ENCODE measurements at regions not wholly inside any gene's neighbourhood (a gene's known extent, or its start where the extent isn't known, plus 50 kb on each side); places are given as distances from the start of the nearest gene placed in this dataset.
"Not testable (repeated sequence)": the region's sequence is repeated elsewhere in the genome, so short reads cannot be mapped to it uniquely, and the experiment has no call there.

DNA sequence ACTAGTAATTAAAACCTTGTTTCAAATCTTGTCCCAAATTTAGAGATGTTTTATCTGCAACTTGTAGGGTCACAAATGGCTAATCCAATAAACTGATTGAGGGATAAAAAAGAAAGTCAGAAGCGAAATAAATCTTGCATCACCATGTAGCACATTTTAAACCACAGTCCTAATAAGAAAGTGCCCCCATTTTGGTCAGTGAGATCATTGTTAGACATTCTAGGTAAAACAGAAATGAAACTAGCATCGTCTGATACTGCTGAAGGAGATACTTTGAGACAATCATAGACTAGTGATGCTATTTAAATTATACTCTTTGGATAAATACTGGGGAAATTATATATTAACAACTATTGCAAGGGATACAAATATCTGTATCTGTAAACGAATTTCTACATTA is 247.9 kb downstream of the AMY1C start:
- POLR2A ChIA-PET: no interaction called here
- H3K4me3 ChIP-seq (ENCODE audit: control insufficient read depth in 1 of 7, extremely low read depth in 1 of 7, insufficient read depth in 4 of 7, low read depth in 2 of 7, low read length in 6 of 7): no peak overlapping the region
- H3K27me3 ChIP-seq (replicated peaks in 2 of 5; ENCODE audit: control insufficient read depth in 4 of 5, insufficient read depth in 5 of 5, low read length in 4 of 5): no peaks in the 10 kb centered on the region
- CTCF ChIA-PET: interaction anchor here (1.5 kb wide), 1 partner anchor 134 kb away, joined by 3 read pairs; no protein-coding TSS in a partner anchor
- H3K4me1 ChIP-seq (ENCODE audit: control extremely low read depth in 1 of 4, control insufficient read depth in 4 of 4, insufficient read depth in 4 of 4, low read length in 3 of 4): no peaks in the 10 kb centered on the region
- H3K36me3 ChIP-seq (ENCODE audit: control insufficient read depth in 4 of 4, insufficient read depth in 4 of 4, low read length in 3 of 4): no peaks in the 10 kb centered on the region
- WGBS (ENCODE audit: insufficient coverage): no CpG with 5 or more reads among the region's 3 CpGs
- no peaks in the 10 kb centered on the region for H3K9me3 ChIP-seq (ENCODE audit: control extremely low read depth in 1 of 5, control insufficient read depth in 4 of 5, insufficient read depth in 2 of 5, low read depth in 1 of 5, low read length in 4 of 5)
- DNase-seq: no peak
- H3K27ac ChIP-seq (ENCODE audit: insufficient read depth in 1 of 2, low read depth in 1 of 2, low read length in 2 of 2, poor library complexity in 1 of 2, severe bottlenecking in 2 of 2): no peak overlapping the region

DNA sequence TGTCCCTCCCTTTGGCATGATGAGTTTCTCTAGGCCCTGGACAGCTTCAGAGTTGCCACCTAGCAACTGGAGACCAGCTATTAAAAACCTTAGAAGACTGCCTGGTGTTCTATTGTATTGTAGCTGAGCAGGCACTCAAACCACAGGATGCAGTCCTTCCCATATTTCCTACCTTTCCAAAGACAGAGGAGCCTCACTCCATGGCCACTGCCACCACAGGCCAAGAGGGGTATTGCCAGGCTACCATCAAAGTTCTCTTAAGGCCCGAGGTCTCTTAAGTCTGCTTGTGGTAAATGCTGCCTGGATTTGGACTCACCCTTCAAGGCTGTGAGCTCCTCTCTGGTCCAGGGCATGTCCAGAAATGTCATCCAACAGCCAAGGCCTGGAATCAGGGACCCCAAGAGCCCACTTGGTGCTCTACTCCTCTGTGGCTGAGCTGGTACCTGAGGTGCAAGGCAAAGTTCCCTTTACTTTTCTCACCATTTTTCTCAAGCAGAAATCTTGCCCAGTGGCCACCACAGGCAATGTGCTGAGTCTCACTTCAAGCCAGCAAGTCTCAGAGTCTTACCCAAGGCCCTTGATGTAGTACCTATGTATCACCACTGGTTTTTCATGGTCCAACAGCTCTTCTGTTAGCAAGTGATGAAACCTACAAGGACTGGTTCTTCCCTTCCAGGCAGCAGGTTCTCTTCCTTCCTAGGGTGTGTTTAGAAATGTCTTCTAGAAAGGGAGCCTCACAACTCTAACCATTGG is 269.4 kb downstream of the AMY1C start:
- Histone ChIP-seq H3K27me3 (replicated peaks in 2 of 5; ENCODE audit: control insufficient read depth in 4 of 5, insufficient read depth in 5 of 5, low read length in 4 of 5) (no peaks in the 10 kb centered on the region), H3K36me3 (ENCODE audit: control insufficient read depth in 4 of 4, insufficient read depth in 4 of 4, low read length in 3 of 4) (no peaks in the 10 kb centered on the region), H3K4me3 (ENCODE audit: control insufficient read depth in 1 of 7, extremely low read depth in 1 of 7, insufficient read depth in 4 of 7, low read depth in 2 of 7, low read length in 6 of 7) (no peak overlapping the region), H3K4me1 (ENCODE audit: control extremely low read depth in 1 of 4, control insufficient read depth in 4 of 4, insufficient read depth in 4 of 4, low read length in 3 of 4) (no peaks in the 10 kb centered on the region), H3K27ac (ENCODE audit: insufficient read depth in 1 of 2, low read depth in 1 of 2, low read length in 2 of 2, poor library complexity in 1 of 2, severe bottlenecking in 2 of 2) (no peak overlapping the region), H3K9me3 (ENCODE audit: control extremely low read depth in 1 of 5, control insufficient read depth in 4 of 5, insufficient read depth in 2 of 5, low read depth in 1 of 5, low read length in 4 of 5) (peaks cover 0 to 2% (median 0%) of the 10 kb centered on the region in 5 experiments)
- 100% methylated on average over 1 of the region's 1 CpG for whole genome bisulfite sequencing (ENCODE audit: insufficient coverage)
- no peak for DNase-seq
- POLR2A ChIA-PET: no interaction called here
- CTCF ChIA-PET: no interaction called here

DNA sequence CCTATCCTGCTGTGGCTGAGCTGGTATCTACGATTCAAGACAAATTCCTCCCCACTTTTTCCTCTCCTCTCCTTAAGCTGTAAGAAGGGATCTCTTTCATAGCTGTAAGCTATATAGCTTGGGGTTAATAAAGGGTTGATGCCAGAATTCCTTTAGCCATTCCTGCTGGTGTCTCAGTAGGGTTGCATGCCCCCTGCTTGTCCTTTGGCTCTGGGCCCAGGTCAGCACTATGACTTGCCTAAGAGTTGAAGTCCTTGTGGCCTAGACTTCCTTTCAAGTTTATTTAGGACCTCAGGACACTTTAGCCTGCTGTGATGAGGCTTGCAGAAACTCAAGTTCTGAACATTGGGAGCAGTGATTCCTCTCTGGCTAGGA is 270.0 kb downstream of the AMY1C start:
- Histone ChIP-seq H3K4me3 (ENCODE audit: control insufficient read depth in 1 of 7, extremely low read depth in 1 of 7, insufficient read depth in 4 of 7, low read depth in 2 of 7, low read length in 6 of 7) (no peak overlapping the region), H3K27ac (ENCODE audit: insufficient read depth in 1 of 2, low read depth in 1 of 2, low read length in 2 of 2, poor library complexity in 1 of 2, severe bottlenecking in 2 of 2) (no peak overlapping the region), H3K4me1 (ENCODE audit: control extremely low read depth in 1 of 4, control insufficient read depth in 4 of 4, insufficient read depth in 4 of 4, low read length in 3 of 4) (no peaks in the 10 kb centered on the region), H3K27me3 (replicated peaks in 2 of 5; ENCODE audit: control insufficient read depth in 4 of 5, insufficient read depth in 5 of 5, low read length in 4 of 5) (no peaks in the 10 kb centered on the region), H3K36me3 (ENCODE audit: control insufficient read depth in 4 of 4, insufficient read depth in 4 of 4, low read length in 3 of 4) (no peaks in the 10 kb centered on the region), H3K9me3 (ENCODE audit: control extremely low read depth in 1 of 5, control insufficient read depth in 4 of 5, insufficient read depth in 2 of 5, low read depth in 1 of 5, low read length in 4 of 5) (peaks cover 0 to 2% (median 0%) of the 10 kb centered on the region in 5 experiments)
- DNase-seq: no peak
- ChIA-PET POLR2A (no interaction called here), CTCF (no interaction called here)
- WGBS (ENCODE audit: insufficient coverage): no CpG with 5 or more reads among the region's 1 CpG

DNA sequence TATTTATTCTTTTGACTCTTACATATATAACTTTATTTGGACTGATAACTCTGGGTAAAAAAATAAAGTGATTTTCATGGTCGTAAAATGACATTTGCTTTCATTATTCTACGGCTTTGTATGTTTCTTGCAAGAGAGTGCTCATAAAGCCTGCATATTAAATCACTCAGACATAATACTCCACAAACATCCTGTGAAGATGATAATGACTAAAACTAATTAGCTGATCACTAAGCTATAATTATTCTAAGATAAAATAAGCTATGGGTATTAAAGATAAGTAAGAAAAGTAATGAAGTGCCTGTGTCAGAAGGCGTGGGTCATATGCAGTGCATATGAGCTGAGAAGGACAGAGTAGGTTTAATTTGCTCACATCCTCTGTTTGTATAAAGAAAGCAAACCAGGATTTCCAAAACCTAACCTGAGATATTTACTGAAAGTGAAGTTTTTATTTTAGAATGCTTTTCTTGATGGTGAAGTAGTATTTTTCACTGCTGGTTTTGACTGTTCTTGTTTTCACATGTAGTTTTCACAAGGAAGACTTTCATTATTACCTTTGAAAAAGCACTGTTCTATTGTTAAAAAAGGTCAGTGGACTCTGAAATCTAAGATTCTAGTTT is 278.8 kb downstream of the AMY1C start:
- Histone ChIP-seq H3K27me3 (replicated peaks in 2 of 5; ENCODE audit: control insufficient read depth in 4 of 5, insufficient read depth in 5 of 5, low read length in 4 of 5) (no peaks in the 10 kb centered on the region), H3K4me3 (ENCODE audit: control insufficient read depth in 1 of 7, extremely low read depth in 1 of 7, insufficient read depth in 4 of 7, low read depth in 2 of 7, low read length in 6 of 7) (no peak overlapping the region), H3K36me3 (ENCODE audit: control insufficient read depth in 4 of 4, insufficient read depth in 4 of 4, low read length in 3 of 4) (no peaks in the 10 kb centered on the region), H3K27ac (ENCODE audit: insufficient read depth in 1 of 2, low read depth in 1 of 2, low read length in 2 of 2, poor library complexity in 1 of 2, severe bottlenecking in 2 of 2) (no peak overlapping the region), H3K4me1 (ENCODE audit: control extremely low read depth in 1 of 4, control insufficient read depth in 4 of 4, insufficient read depth in 4 of 4, low read length in 3 of 4) (no peaks in the 10 kb centered on the region), H3K9me3 (ENCODE audit: control extremely low read depth in 1 of 5, control insufficient read depth in 4 of 5, insufficient read depth in 2 of 5, low read depth in 1 of 5, low read length in 4 of 5) (no peaks in the 10 kb centered on the region)
- no peak for DNase-seq
- POLR2A ChIA-PET: no interaction called here
- no CpG with 5 or more reads among the region's 3 CpGs for WGBS (ENCODE audit: insufficient coverage)
- CTCF ChIA-PET: no interaction called here

DNA sequence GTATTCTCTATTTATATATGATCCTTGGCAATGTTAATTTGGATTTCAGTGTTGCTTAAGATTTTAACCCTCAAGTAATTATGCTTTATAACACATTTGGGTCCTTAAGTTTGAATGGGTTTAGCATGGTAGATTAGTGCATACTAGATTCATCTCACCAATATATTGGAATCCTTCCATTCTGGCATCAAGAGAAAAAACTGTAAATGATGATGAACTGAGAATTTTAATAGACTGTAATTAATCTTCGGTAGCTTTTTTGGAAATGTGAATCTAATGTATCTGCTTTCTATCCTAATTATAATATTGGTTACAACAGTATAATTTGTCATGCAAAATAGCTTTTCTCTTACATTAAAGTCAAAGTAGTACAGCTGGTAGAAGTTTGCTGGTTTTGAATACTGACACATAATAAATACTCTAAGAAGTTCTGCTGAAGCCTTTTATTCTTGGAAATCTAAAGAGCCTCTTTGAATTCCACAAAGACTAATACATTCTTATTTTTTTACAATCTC is 279.8 kb downstream of the AMY1C start:
- no peaks in the 10 kb centered on the region for H3K36me3 ChIP-seq (ENCODE audit: control insufficient read depth in 4 of 4, insufficient read depth in 4 of 4, low read length in 3 of 4)
- POLR2A ChIA-PET: no interaction called here
- no peak for DNase-seq
- no peak overlapping the region for H3K27ac ChIP-seq (ENCODE audit: insufficient read depth in 1 of 2, low read depth in 1 of 2, low read length in 2 of 2, poor library complexity in 1 of 2, severe bottlenecking in 2 of 2)
- WGBS (ENCODE audit: insufficient coverage): no CpG with 5 or more reads among the region's 1 CpG
- H3K9me3 ChIP-seq (ENCODE audit: control extremely low read depth in 1 of 5, control insufficient read depth in 4 of 5, insufficient read depth in 2 of 5, low read depth in 1 of 5, low read length in 4 of 5): no peaks in the 10 kb centered on the region
- no peaks in the 10 kb centered on the region for H3K4me1 ChIP-seq (ENCODE audit: control extremely low read depth in 1 of 4, control insufficient read depth in 4 of 4, insufficient read depth in 4 of 4, low read length in 3 of 4)
- CTCF ChIA-PET: no interaction called here
- no peaks in the 10 kb centered on the region for H3K27me3 ChIP-seq (replicated peaks in 2 of 5; ENCODE audit: control insufficient read depth in 4 of 5, insufficient read depth in 5 of 5, low read length in 4 of 5)
- no peak overlapping the region for H3K4me3 ChIP-seq (ENCODE audit: control insufficient read depth in 1 of 7, extremely low read depth in 1 of 7, insufficient read depth in 4 of 7, low read depth in 2 of 7, low read length in 6 of 7)

DNA sequence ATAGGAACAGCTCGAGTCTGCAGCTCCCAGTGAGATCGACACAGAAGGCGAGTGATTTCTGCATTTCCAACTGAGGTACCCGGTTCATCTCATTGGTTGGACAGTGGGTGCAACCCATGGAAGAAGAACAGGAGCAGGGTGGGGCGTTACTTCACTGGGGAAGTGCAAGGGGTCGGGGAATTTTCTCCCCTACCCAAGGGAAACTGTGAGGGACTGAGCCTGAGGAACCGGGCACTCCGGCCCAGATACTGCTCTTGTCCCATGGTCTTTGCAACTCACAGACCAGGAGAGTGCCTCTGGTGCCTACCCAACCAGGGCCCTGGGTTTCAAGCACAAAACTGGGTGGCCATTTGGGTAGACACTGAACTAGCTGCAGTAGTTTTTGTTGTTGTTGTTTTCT is 307.1 kb downstream of the AMY1C start:
- CTCF ChIA-PET: no interaction called here
- WGBS (ENCODE audit: insufficient coverage): 98% methylated on average over 6 of the region's 8 CpGs
- DNase-seq: no peak
- Histone ChIP-seq H3K36me3 (ENCODE audit: control insufficient read depth in 4 of 4, insufficient read depth in 4 of 4, low read length in 3 of 4) (no peaks in the 10 kb centered on the region), H3K27ac (ENCODE audit: insufficient read depth in 1 of 2, low read depth in 1 of 2, low read length in 2 of 2, poor library complexity in 1 of 2, severe bottlenecking in 2 of 2) (no peak overlapping the region), H3K4me1 (ENCODE audit: control extremely low read depth in 1 of 4, control insufficient read depth in 4 of 4, insufficient read depth in 4 of 4, low read length in 3 of 4) (no peaks in the 10 kb centered on the region), H3K27me3 (replicated peaks in 2 of 5; ENCODE audit: control insufficient read depth in 4 of 5, insufficient read depth in 5 of 5, low read length in 4 of 5) (no peaks in the 10 kb centered on the region), H3K9me3 (ENCODE audit: control extremely low read depth in 1 of 5, control insufficient read depth in 4 of 5, insufficient read depth in 2 of 5, low read depth in 1 of 5, low read length in 4 of 5) (no peaks in the 10 kb centered on the region), H3K4me3 (ENCODE audit: control insufficient read depth in 1 of 7, extremely low read depth in 1 of 7, insufficient read depth in 4 of 7, low read depth in 2 of 7, low read length in 6 of 7) (no peak overlapping the region)
- POLR2A ChIA-PET: no interaction called here

DNA sequence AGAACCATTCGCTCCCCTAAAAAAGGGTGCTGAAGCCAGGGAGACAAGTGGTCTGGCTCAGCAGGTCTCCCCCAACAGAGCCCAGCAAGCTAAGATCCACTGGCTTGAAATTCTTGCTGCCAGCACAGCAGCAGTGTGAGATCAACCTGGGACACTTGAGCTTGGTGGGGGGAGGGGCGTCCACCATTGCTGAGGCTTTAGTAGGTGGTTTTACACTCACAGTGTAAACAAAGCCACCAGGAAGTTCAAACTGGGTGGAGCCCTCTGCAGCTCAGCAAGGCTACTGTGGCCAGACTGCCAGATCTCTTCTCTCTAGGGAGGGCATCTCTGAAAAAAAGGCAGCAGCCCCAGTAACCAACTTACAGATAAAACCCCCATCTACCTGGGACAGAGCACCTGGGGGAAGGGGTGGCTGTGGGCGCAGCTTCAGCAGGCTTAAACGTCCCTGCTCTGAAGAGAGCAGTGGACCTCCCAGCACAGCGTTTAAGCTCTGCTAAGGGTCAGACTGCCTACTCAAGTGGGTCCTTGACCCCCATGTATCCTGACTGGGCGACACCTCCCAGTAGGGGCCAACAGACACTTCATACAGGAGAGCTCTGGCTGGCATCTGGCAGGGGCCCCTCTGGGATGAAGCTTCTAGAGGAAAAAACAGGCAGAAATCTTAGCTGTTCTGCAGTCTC is 307.7 kb downstream of the AMY1C start:
- not testable (repeated sequence) for DNase-seq

More for the DNA sequence above, 307.7 kb downstream of the AMY1C start:
- POLR2A ChIA-PET; H3K27me3 ChIP-seq (replicated peaks in 2 of 5; ENCODE audit: control insufficient read depth in 4 of 5, insufficient read depth in 5 of 5, low read length in 4 of 5); H3K4me1 ChIP-seq (ENCODE audit: control extremely low read depth in 1 of 4, control insufficient read depth in 4 of 4, insufficient read depth in 4 of 4, low read length in 3 of 4); H3K4me3 ChIP-seq (ENCODE audit: control insufficient read depth in 1 of 7, extremely low read depth in 1 of 7, insufficient read depth in 4 of 7, low read depth in 2 of 7, low read length in 6 of 7); H3K9me3 ChIP-seq (ENCODE audit: control extremely low read depth in 1 of 5, control insufficient read depth in 4 of 5, insufficient read depth in 2 of 5, low read depth in 1 of 5, low read length in 4 of 5); H3K27ac ChIP-seq (ENCODE audit: insufficient read depth in 1 of 2, low read depth in 1 of 2, low read length in 2 of 2, poor library complexity in 1 of 2, severe bottlenecking in 2 of 2); CTCF ChIA-PET; H3K36me3 ChIP-seq (ENCODE audit: control insufficient read depth in 4 of 4, insufficient read depth in 4 of 4, low read length in 3 of 4): not testable (repeated sequence)
- WGBS (ENCODE audit: insufficient coverage): 96% methylated on average over 5 of the region's 6 CpGs
